CD4-positive, alpha-beta T cell (primary cell): ENCODE measurements at regions not wholly inside any gene's neighbourhood (a gene's known extent, or its start where the extent isn't known, plus 50 kb on each side); places are given as distances from the start of the nearest gene placed in this dataset.

Experiments used
- ATAC-seq: fragments of 200-7000 bp; cut with Tn5 transposase; one replicate; pipeline ENCODE4 v1.10.0; 2022; ENCODE audit warnings: mild to moderate bottlenecking; ENCODE audit not compliant: poor library complexity
- CTCF ChIA-PET: fragments of 350-600 bp; sonication (Branson Sonifier 250); formaldehyde crosslinking; loops from one replicate; lab custom pipeline; 2021; ENCODE audit warnings: antibody characterized with exemption, inconsistent platforms; lab: Charles Lee
- POLR2A ChIA-PET: fragments of 350-600 bp; sonication (Branson Sonifier 250); formaldehyde crosslinking; loops from one replicate; lab custom pipeline; 2021; ENCODE audit warnings: antibody characterized with exemption, inconsistent platforms; lab: Charles Lee
- DNase-seq, 14 experiments: peaks; one replicate each; pipeline ENCODE4 v3.0.0-alpha.2; 2013 to 2020; ENCODE audit warnings: mixed read lengths in 2 of 14
- H3K27ac ChIP-seq, 2 donors: one replicate each; pipeline versions ENCODE4 v1.5.1 to v1.7.0; 2013; ENCODE audit warnings: low read length in 2 of 2, low read depth in 1 of 2, mild to moderate bottlenecking in 1 of 2
- H3K27me3 ChIP-seq, 2 experiments: 1 replicate in 1 of 2; 2 replicates in 1 of 2; pipeline versions ENCODE4 v1.6.1 to v1.7.0; 2013; ENCODE audit warnings: low read length in 2 of 2, control low read depth in 1 of 2, mild to moderate bottlenecking in 1 of 2, moderate library complexity in 1 of 2; ENCODE audit not compliant: insufficient read depth in 2 of 2, control insufficient read depth in 1 of 2
- H3K36me3 ChIP-seq: one replicate; pipeline ENCODE4 v1.6.1; 2013; ENCODE audit warnings: low read length, control low read depth; ENCODE audit not compliant: insufficient read depth
- H3K4me1 ChIP-seq: one replicate; pipeline ENCODE4 v1.6.1; 2013; ENCODE audit warnings: low read length, control low read depth; ENCODE audit not compliant: insufficient read depth
- H3K4me3 ChIP-seq: one replicate; pipeline ENCODE4 v1.5.1; 2013; ENCODE audit warnings: mild to moderate bottlenecking, low read length, moderate library complexity
- H3K9me3 ChIP-seq, 2 experiments: 1 replicate in 1 of 2; 2 replicates in 1 of 2; pipeline versions ENCODE4 v1.6.1 to v1.7.0; 2013; ENCODE audit warnings: low read length in 2 of 2, mild to moderate bottlenecking in 2 of 2, control low read depth in 1 of 2, moderate library complexity in 1 of 2; ENCODE audit not compliant: control insufficient read depth in 1 of 2, insufficient read depth in 1 of 2
- H3K27ac Mint-ChIP-seq: one replicate; pipeline ENCODE4 v1.8.0; 2020; ENCODE audit warnings: mixed read lengths
- H3K27me3 Mint-ChIP-seq: one replicate; pipeline ENCODE4 v1.8.0; 2021; ENCODE audit warnings: mixed read lengths
- H3K36me3 Mint-ChIP-seq: one replicate; pipeline ENCODE4 v1.8.0; 2021; ENCODE audit warnings: low read depth, mixed read lengths
- H3K4me1 Mint-ChIP-seq: one replicate; pipeline ENCODE4 v1.8.0; 2021; ENCODE audit warnings: low read depth, mixed read lengths
- H3K4me3 Mint-ChIP-seq: one replicate; pipeline ENCODE4 v1.8.0; 2020; ENCODE audit warnings: mild to moderate bottlenecking, mixed read lengths
- H3K9me3 Mint-ChIP-seq: one replicate; pipeline ENCODE4 v1.8.0; 2020; ENCODE audit warnings: mixed read lengths
- CTCF ChIP-seq: fragments of 200-600 bp; IDR thresholded peaks from one replicate; pipeline ENCODE4 v1.8.0; 2022; ENCODE audit warnings: antibody characterized with exemption, mild to moderate bottlenecking
- intact Hi-C, 2 experiments: fragments of 100-400 bp; cut with DNase I in 1 of 2; cut with micrococcal nuclease in 1 of 2; formaldehyde crosslinking; loops; one replicate each; pipeline versions ENCODE4 v1.15.1 to v1.9.0; 2023 to 2025; cut with DNase I, micrococcal nuclease

GRCh38 chr7:83849131-83849530 lies 200.2 kb upstream of the SEMA3E start:
- DNase-seq (no peak), ATAC-seq (no peak)
- Mint-ChIP-seq H3K36me3 (no peaks in the 10 kb centered on the region), H3K27ac (no peak overlapping the region), H3K4me3 (no peak overlapping the region), H3K9me3 (peaks cover 6% of the 10 kb centered on the region), H3K27me3 (no peaks in the 10 kb centered on the region), H3K4me1 (no peaks in the 10 kb centered on the region)
- H3K36me3 ChIP-seq = no peaks in the 10 kb centered on the region
- intact Hi-C loops = no loop called here
- H3K27ac ChIP-seq = no peak overlapping the region
- peaks cover 0 to 4% of the 10 kb centered on the region in 2 experiments for H3K9me3 ChIP-seq
- ChIA-PET CTCF (no interaction called here), POLR2A (no interaction called here)
- no peak for TF ChIP-seq CTCF
- no peaks in the 10 kb centered on the region for H3K4me1 ChIP-seq
- no peak overlapping the region for H3K4me3 ChIP-seq
- H3K27me3 ChIP-seq = no peaks in the 10 kb centered on the region

- Histone ChIP-seq H3K9me3 (peaks cover 3 to 4% of the 10 kb centered on the region in 2 experiments), H3K36me3 (no peaks in the 10 kb centered on the region), H3K27me3 (no peaks in the 10 kb centered on the region), H3K4me3 (no peak overlapping the region), H3K27ac (no peak overlapping the region), H3K4me1 (no peaks in the 10 kb centered on the region)
- ChIA-PET POLR2A (no interaction called here), CTCF (no interaction called here)
- Mint-ChIP-seq H3K4me1 (no peaks in the 10 kb centered on the region), H3K27ac (no peak overlapping the region), H3K36me3 (no peaks in the 10 kb centered on the region), H3K4me3 (no peak overlapping the region), H3K27me3 (no peaks in the 10 kb centered on the region), H3K9me3 (peaks cover 6% of the 10 kb centered on the region)
- TF ChIP-seq CTCF = no peak
- DNase-seq = no peak
- no peak for ATAC-seq
- intact Hi-C loops = no loop called here
Measured at GRCh38 chr7:83842894-83843293, 194.0 kb upstream of the SEMA3E start.

GRCh38 chr7:83837683-83838082 lies 188.7 kb upstream of the SEMA3E start:
- H3K4me1 Mint-ChIP-seq = no peaks in the 10 kb centered on the region
- Histone ChIP-seq H3K4me1 (no peaks in the 10 kb centered on the region), H3K9me3 (no peaks in the 10 kb centered on the region), H3K36me3 (no peaks in the 10 kb centered on the region), H3K27ac (no peak overlapping the region), H3K27me3 (no peaks in the 10 kb centered on the region), H3K4me3 (no peak overlapping the region)
- no peaks in the 10 kb centered on the region for H3K9me3 Mint-ChIP-seq
- DNase-seq (no peak), ATAC-seq (no peak)
- H3K36me3 Mint-ChIP-seq = no peaks in the 10 kb centered on the region
- intact Hi-C loops = no loop called here
- no peaks in the 10 kb centered on the region for H3K27me3 Mint-ChIP-seq
- H3K27ac Mint-ChIP-seq = no peak overlapping the region
- H3K4me3 Mint-ChIP-seq = no peak overlapping the region
- POLR2A ChIA-PET = no interaction called here
- CTCF ChIA-PET = no interaction called here
- no peak for TF ChIP-seq CTCF
